Suprapubic skin (tissue), 4 donors: ENCODE measurements at regions not wholly inside any gene's neighbourhood (a gene's known extent, or its start where the extent isn't known, plus 50 kb on each side); places are given as distances from the start of the nearest gene placed in this dataset.

Source experiments
- CTCF ChIP-seq, 2 donors: fragments of 200-600 bp in 1 of 2; fragments of 450-650 bp in 1 of 2; sonication (generic) in 1 of 2; IDR thresholded peaks; one replicate each; pipeline ENCODE4 v1.5.1; 2016 to 2019; ENCODE audit warnings: antibody characterized with exemption in 2 of 2, mild to moderate bottlenecking in 1 of 2, moderate library complexity in 1 of 2
- EP300 ChIP-seq: sonication (generic); formaldehyde crosslinking; IDR thresholded peaks from one replicate; pipeline ENCODE4 v1.6.1; 2017; ENCODE audit warnings: antibody characterized with exemption
- POLR2A ChIP-seq, 2 donors: fragments of 450-650 bp; IDR thresholded peaks; one replicate each; pipeline ENCODE4 v1.6.1; 2017; ENCODE audit warnings: antibody characterized with exemption in 2 of 2, mild to moderate bottlenecking in 2 of 2, moderate library complexity in 2 of 2
- POLR2AphosphoS5 ChIP-seq, 3 donors: sonication (generic); formaldehyde crosslinking; IDR thresholded peaks; one replicate each; pipeline ENCODE4 v1.6.1; 2017; ENCODE audit warnings: antibody characterized with exemption in 3 of 3

GRCh38 chr6:66599541-66599940 is 892.5 kb upstream of the EYS start:
- no peak for TF ChIP-seq EP300
- TF ChIP-seq CTCF (IDR thresholded peaks at IDR 0.05): no peak
- no peak for TF ChIP-seq POLR2A (IDR thresholded peaks at IDR 0.05)
- TF ChIP-seq POLR2AphosphoS5 (IDR thresholded peaks at IDR 0.05): no peak
